GM18909 (cell line): ENCODE measurements at regions not wholly inside any gene's neighbourhood (a gene's known extent, or its start where the extent isn't known, plus 50 kb on each side); places are given as distances from the start of the nearest gene placed in this dataset.

Experiments used
- ATAC-seq: cut with Tn5 transposase; IDR thresholded peaks from one replicate; pipeline ENCODE4 v1.9.1; 2021; ENCODE audit warnings: mild to moderate bottlenecking; ENCODE audit not compliant: unreplicated experiment, poor library complexity

DNA sequence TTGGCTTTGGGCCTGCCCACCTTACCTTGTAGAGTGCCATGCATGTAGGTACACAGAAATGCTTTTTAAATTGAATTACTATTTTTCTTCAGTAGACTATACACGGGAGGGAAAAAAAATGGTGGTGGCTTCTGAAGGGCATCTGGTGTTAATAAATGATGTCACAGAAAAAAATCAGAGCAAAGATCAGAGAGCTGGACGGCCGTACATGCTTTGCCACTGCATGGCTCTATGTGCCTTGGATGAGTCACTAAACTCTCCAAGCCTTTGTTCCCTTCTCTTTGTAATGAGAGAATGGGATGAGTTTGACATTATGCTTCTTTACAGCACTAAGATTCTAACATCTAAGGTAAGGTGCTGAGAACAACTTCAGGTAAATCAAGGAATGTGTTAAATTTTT is 376.4 kb upstream of the DDHD1 start:
- no peak for ATAC-seq

- no peak for ATAC-seq
Observed at GRCh38 chr14:53528185-53528671, 375.1 kb upstream of the DDHD1 start.

DNA sequence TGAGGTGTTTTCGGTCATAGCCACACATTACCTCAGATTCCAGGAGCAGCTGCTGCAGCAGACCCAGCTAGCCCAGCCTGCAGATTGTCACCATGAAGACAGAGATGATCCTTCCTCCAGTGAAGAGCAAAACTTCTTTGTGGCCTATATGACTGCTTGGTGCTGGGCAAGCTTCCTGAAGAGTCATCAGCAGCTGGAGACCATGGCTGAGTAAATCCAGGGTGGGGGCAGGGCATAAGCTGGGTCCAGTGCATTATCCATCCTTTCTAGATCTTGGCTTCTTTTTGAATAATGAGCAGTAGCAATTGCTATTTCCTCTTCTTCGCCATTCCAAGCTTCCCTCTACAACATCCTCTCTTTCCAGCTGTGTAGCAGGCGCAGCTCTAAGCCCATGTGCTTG is 373.1 kb upstream of the DDHD1 start:
- ATAC-seq, result no peak

- ATAC-seq, result no peak
Observed at GRCh38 chr14:53525608-53526007, 372.5 kb upstream of the DDHD1 start.

DNA sequence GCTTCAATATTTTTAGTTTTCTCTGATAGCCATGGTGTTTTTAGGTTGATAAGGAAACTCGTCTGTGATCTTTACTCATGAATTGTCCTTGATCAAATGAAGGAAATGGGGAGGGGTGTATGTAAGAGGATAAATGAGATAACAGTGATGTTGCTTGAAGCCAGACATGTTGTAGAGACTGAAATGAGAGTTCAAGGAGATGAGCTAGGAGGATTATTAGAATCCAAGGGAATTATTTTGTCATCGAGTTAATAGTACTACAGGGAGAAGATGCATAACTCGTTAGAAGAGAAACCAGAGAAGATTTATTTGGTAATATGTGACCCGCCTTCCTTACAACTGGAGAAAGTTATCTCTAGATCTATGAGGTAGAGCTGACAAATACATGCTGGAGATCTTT is 371.3 kb upstream of the DDHD1 start:
- ATAC-seq, result no peak

DNA sequence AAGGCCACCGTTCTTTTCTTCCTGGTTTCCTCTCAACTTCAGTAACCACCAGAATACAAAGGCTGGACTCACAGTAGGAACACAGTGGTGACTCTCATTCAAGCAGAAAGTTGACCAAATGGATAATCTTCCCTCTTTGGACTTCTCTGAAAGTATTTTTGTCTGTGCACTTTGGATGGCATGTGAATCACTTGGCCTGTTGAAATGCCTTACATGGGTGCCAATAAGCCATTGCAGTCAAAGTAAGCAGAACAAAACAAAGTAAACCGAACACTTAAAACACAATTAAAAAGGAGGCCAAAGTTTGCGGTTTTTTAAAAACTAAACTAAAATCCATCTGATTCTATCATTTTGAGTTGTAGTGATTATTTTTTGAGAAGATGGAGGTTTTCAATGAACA is 370.1 kb upstream of the DDHD1 start:
- no peak for ATAC-seq

DNA sequence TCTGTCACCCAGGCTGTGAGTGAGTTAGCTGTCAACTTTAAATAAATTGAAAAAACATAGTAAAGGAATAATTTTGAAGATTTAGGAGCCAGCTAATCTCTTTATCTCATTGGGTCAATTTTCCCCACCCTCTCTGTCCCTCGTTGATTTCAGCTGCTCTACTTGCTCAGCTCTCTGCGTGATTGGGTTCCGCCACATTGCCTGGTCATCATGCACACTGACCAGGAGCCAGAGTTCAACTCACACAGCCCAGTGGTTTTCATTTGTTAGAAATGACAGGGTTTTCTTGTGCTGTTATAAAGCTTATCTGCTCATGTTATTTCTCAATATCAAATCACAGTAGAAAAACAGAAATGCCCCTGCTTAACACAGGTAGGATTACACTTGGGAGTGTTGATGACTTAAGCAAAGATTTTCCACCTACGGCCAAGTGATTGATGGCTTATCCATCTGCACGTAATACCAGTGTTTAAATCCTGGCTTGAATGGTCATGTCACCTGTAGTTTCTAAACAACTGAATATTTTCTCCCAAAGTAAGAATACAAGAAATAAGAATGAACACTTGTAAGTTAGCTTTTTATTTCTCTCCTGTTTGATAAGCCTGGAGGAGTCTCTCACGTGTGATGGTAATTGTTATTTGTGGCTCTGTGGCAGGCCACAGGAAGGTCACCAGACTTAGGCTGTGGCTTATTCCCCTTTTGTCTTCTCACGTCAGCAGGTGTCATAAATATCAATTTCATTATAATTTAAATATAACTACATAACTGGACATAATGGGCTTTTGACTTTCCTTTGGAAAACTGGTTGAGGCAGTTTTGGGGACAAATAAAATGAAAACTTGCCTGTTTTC is 367.2 kb upstream of the DDHD1 start:
- no peak for ATAC-seq

DNA sequence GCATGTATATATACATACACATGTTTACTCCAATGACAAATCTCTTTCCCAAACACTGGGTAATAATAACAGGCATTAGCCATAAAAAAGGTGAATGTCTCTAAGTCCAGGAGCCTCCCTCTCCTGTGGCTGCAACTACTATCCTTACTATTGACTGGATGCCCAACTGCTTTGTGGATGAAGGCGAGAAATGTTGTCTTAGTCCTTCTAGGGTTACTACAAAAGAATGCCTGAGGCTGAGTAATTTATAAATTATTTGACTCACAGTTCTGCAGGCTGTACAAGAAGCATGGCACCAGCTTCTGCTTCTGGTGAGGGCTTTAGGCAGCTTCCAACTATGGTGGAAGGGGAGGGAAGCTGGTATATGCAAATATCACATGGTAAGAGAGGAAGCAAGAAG is 366.0 kb upstream of the DDHD1 start:
- ATAC-seq, result no peak

- ATAC-seq, result no peak
Observed at GRCh38 chr14:53517270-53517960, 364.3 kb upstream of the DDHD1 start.

GRCh38 chr14:53516261-53516774 is 363.2 kb upstream of the DDHD1 start:
- no peak for ATAC-seq

GRCh38 chr14:53515276-53515675 is 362.2 kb upstream of the DDHD1 start:
- ATAC-seq, result no peak

DNA sequence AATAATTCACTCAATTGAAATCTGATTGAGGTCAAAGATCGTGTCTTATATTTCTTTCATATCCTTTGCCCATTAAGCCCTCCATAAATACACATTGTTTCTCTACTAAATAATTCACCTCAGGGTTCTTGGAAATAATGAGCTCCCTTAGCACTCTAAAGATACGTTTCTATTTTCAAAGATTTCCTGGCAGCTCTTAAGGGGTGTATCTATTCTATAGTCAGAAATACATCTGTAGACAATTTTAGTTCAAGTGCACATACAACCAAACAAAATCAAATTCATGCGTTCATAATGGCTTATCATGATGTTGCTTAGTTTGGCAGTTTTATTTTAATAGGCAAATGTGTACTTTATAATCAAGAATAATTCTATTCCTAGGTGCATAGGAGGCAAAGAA is 361.1 kb upstream of the DDHD1 start:
- ATAC-seq, result no peak

DNA sequence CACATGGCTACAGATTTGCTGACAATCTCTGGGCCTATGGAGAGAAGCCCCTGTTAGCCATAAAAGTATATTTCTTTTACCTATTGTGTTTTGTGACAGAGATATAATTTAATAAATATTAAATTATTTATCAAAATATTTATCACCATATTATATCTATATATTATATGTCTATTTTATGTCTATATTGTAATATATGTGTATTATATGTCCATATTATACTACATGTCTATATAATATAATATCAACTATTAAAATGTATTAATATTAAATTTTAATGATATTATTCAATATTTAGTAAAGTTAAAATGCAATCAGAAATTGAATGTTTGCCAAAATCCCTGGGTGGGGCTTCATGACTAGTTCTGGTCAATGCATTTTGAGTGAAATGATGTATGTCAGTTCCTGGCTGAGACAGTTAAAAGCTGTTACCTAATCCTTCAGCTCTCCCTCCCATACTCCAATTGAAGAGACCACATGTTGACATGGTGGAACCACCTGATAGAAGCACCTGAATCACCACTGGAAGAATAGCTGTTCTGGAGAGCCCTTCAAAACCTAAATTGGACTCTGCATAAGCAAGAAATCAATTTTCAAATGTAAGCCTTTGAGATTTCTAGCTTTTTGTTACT is 357.3 kb upstream of the DDHD1 start:
- ATAC-seq, result no peak

- no peak for ATAC-seq
Observed at GRCh38 chr14:53509276-53510244, 356.4 kb upstream of the DDHD1 start.

- no peak for ATAC-seq
Observed at GRCh38 chr14:53501361-53502211, 348.5 kb upstream of the DDHD1 start.

DNA sequence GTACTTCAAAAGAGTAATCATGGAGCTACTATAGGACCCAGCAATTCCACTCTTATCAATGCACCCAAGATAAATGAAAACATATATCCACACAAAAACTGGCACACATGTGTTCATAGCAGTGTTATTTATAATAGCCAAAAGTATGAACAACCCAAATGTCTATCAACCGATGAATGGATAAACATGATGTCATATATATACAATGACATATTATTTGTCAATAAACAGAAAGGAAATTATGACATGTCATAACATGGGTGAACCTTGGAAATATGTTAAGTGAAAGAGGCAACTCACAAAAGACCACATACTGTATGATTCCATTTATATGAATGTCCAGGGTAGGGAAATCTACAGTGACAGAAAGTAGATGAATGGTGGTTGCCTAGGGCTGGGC is 347.1 kb upstream of the DDHD1 start:
- ATAC-seq, result no peak

DNA sequence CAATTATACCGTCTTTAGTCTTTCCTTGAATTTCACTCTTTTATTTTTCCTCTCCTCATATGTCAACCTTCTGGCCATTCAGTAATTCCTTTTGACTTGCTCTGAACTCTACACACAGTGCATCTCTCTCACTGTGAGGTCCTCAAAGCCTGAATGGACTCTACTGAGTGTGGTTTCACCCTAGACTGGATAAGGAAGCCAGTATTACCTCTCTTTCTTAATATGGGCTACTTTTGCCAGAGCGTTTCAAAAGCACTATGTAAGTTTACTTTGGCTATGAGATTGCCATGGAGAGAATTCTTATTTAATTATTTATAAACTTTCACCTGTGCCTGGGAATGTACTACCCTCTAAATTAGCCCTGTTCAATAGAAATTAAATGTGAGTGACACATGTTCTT is 343.5 kb upstream of the DDHD1 start:
- ATAC-seq, result no peak

GRCh38 chr14:53495846-53496343 is 342.8 kb upstream of the DDHD1 start:
- no peak for ATAC-seq

DNA sequence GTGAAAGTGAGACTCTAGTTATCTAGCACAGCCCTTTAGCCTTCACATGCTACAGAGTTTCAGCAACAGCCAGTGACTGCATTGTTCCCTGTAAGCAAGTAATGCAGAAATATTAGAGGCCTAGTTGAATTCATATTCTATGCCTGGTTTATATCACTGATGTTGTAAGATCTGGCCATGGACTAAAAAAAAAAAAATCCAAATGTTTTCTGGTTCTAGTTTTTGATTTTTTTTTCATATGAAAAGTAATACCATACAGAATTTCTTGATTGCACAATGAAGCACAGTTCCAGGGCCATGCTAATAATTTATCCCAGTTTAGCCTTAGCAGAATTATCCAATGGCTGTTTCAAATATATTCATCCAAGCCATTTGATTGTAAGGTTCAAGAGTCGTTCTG is 341.5 kb upstream of the DDHD1 start:
- ATAC-seq, result no peak
